IMR-90 (cell line): ENCODE measurements at regions not wholly inside any gene's neighbourhood (a gene's known extent, or its start where the extent isn't known, plus 50 kb on each side); places are given as distances from the start of the nearest gene placed in this dataset.

Experiments
- BHLHE40 ChIP-seq: fragments of 150-350 bp; IDR thresholded peaks from 2 replicates; pipeline ENCODE4 v1.6.1; 2016; ENCODE audit warnings: mild to moderate bottlenecking, low read depth, low read length
- CEBPB ChIP-seq: IDR thresholded peaks from 2 replicates; pipeline ENCODE4 v1.6.1; 2012; ENCODE audit warnings: low read depth, low read length, improper control_type of control experiment
- CTCF ChIP-seq: conservative IDR thresholded peaks from 2 replicates; pipeline ENCODE4 v1.5.1; 2012; ENCODE audit warnings: mild to moderate bottlenecking, low read depth, low read length, improper control_type of control experiment
- ELK1 ChIP-seq: fragments of 150-350 bp; IDR thresholded peaks from 2 replicates; pipeline ENCODE4 v1.6.1; 2016; ENCODE audit warnings: low read depth, mild to moderate bottlenecking, low read length, moderate library complexity, borderline replicate concordance
- MXI1 ChIP-seq: IDR thresholded peaks from 2 replicates; pipeline ENCODE4 v1.6.1; 2012; ENCODE audit warnings: low read depth, mild to moderate bottlenecking, low read length, moderate library complexity, borderline replicate concordance
- POLR2A ChIP-seq: IDR thresholded peaks from 2 replicates; pipeline ENCODE4 v1.6.1; 2012; ENCODE audit warnings: mild to moderate bottlenecking, low read depth, low read length
- RAD21 ChIP-seq: IDR thresholded peaks from 2 replicates; pipeline ENCODE4 v1.6.1; 2012; ENCODE audit warnings: low read length, improper control_type of control experiment
- RFX5 ChIP-seq: IDR thresholded peaks from 2 replicates; pipeline ENCODE4 v1.8.0; 2012; ENCODE audit warnings: low read depth, mild to moderate bottlenecking, low read length, moderate library complexity
- USF2 ChIP-seq: fragments of 150-350 bp; IDR thresholded peaks from 2 replicates; pipeline ENCODE4 v1.6.1; 2017; ENCODE audit warnings: mild to moderate bottlenecking, antibody characterized with exemption, low read length, low read depth

- TF ChIP-seq CTCF = no peak
- no peak for TF ChIP-seq POLR2A
- no peak for TF ChIP-seq ELK1
- no peak for TF ChIP-seq BHLHE40
- TF ChIP-seq RAD21 = no peak
- no peak for TF ChIP-seq USF2
- TF ChIP-seq RFX5 = no peak
- TF ChIP-seq MXI1 = no peak
- TF ChIP-seq CEBPB = no peak
These were observed 253.4 kb downstream of the RHOU start for GRCh38 chr1:228988664-228989063.
